ENCODE measurements at regions not wholly inside any gene's neighbourhood (a gene's known extent, or its start where the extent isn't known, plus 50 kb on each side); places are given as distances from the start of the nearest gene placed in this dataset.

GRCh38 chr4:97359826-97360225 is 783.5 kb downstream of the STPG2 start:
- no peak for DNase-seq (ENCODE audit: low spot score in 2 of 2)

GRCh38 chr4:97360733-97361132 is 782.5 kb downstream of the STPG2 start:
- no peak overlapping the region for H3K27ac ChIP-seq
- no peak overlapping the region for H3K4me3 ChIP-seq
- TF ChIP-seq, protein P1, sequence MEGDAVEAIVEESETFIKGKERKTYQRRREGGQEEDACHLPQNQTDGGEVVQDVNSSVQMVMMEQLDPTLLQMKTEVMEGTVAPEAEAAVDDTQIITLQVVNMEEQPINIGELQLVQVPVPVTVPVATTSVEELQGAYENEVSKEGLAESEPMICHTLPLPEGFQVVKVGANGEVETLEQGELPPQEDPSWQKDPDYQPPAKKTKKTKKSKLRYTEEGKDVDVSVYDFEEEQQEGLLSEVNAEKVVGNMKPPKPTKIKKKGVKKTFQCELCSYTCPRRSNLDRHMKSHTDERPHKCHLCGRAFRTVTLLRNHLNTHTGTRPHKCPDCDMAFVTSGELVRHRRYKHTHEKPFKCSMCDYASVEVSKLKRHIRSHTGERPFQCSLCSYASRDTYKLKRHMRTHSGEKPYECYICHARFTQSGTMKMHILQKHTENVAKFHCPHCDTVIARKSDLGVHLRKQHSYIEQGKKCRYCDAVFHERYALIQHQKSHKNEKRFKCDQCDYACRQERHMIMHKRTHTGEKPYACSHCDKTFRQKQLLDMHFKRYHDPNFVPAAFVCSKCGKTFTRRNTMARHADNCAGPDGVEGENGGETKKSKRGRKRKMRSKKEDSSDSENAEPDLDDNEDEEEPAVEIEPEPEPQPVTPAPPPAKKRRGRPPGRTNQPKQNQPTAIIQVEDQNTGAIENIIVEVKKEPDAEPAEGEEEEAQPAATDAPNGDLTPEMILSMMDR (IDR thresholded peaks at IDR 0.05), result no peak
- no peak for TF ChIP-seq POLR2AphosphoS5 (IDR thresholded peaks at IDR 0.05)
- TF ChIP-seq POLR2A (IDR thresholded peaks at IDR 0.05), result no peak
- no peak for TF ChIP-seq EP300 (IDR thresholded peaks at IDR 0.05)
- H3K9me3 ChIP-seq, result peaks cover 12% of the 10 kb centered on the region
- no peaks in the 10 kb centered on the region for H3K4me1 ChIP-seq
- no peaks in the 10 kb centered on the region for H3K36me3 ChIP-seq
- no peaks in the 10 kb centered on the region for H3K27me3 ChIP-seq
- no peak for DNase-seq (ENCODE audit: low spot score in 2 of 2)

More at GRCh38 chr4:97359826-97360225, 783.5 kb downstream of the STPG2 start:
- no peak overlapping the region for H3K4me3 ChIP-seq
- WGBS, result 93% methylated on average over 2 of the region's 2 CpGs
- no peaks in the 10 kb centered on the region for H3K36me3 ChIP-seq
- TF ChIP-seq POLR2AphosphoS5 (IDR thresholded peaks at IDR 0.05), result no peak
- no peak for TF ChIP-seq POLR2A (IDR thresholded peaks at IDR 0.05)
- no peak for TF ChIP-seq EP300 (IDR thresholded peaks at IDR 0.05)
- TF ChIP-seq, protein P1 (IDR thresholded peaks at IDR 0.05), result no peak
- H3K4me1 ChIP-seq, result no peaks in the 10 kb centered on the region
- peaks cover 12% of the 10 kb centered on the region for H3K9me3 ChIP-seq
- no peak overlapping the region for H3K27ac ChIP-seq
- H3K27me3 ChIP-seq, result no peaks in the 10 kb centered on the region

DNA sequence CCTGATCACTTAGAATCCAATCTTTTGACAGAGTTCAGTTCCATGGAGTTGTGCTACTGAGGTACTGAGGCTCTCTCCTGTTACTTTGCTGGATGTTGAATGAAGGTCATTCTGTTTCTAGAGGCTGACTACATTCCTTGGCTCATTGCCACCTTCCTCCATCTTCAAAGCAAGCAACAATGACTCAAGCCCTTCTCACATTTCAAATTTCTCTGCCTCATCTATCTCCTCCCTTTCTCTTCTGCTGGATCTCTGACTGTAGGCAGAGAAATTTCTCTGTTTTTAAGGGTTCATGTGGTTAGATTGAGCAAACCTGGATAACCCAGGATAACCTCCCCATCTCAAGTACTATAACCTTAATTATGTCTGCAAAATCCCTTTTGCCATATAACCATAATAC is 775.4 kb downstream of the STPG2 start:
- TF ChIP-seq POLR2A (IDR thresholded peaks at IDR 0.05), result no peak
- TF ChIP-seq POLR2AphosphoS5 (IDR thresholded peaks at IDR 0.05), result no peak
- TF ChIP-seq EP300 (IDR thresholded peaks at IDR 0.05), result no peak
- TF ChIP-seq, protein P1 (IDR thresholded peaks at IDR 0.05), result no peak
- DNase-seq (ENCODE audit: low spot score in 2 of 2), result no peak
- H3K9me3 ChIP-seq, result peaks cover 6% of the 10 kb centered on the region

DNA sequence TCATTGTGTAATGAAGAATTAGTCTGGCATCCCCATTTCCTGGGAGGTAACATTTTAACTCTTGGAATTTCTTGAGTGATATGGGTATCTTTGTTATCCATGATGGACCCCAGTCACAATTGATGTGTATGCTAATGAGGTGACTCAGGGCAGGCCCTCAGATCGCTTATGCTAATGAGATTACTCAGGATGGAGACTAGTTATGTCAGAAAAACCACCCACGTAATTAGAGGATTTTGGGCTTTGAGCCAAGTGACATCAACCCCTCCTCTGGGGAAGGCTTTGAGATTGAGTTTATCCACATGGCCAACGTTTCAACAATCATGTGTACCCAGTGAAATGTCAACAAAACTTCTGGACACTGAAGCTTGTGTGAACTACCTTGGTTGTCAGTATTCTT is 772.7 kb downstream of the STPG2 start:
- 64% methylated on average over 3 of the region's 3 CpGs for WGBS
- Histone ChIP-seq H3K27ac (no peak overlapping the region), H3K27me3 (no peaks in the 10 kb centered on the region), H3K4me3 (no peak overlapping the region), H3K36me3 (no peaks in the 10 kb centered on the region), H3K9me3 (peaks cover 5% of the 10 kb centered on the region), H3K4me1 (no peaks in the 10 kb centered on the region)
- no peak for DNase-seq (ENCODE audit: low spot score in 2 of 2)
- TF ChIP-seq EP300 (IDR thresholded peaks at IDR 0.05) (no peak), POLR2A (IDR thresholded peaks at IDR 0.05) (no peak), POLR2AphosphoS5 (IDR thresholded peaks at IDR 0.05) (no peak)
- TF ChIP-seq, protein P1 (IDR thresholded peaks at IDR 0.05), result no peak

More for the DNA sequence above, 775.4 kb downstream of the STPG2 start:
- H3K27ac ChIP-seq, result no peak overlapping the region
- H3K27me3 ChIP-seq, result no peaks in the 10 kb centered on the region
- H3K4me1 ChIP-seq, result no peaks in the 10 kb centered on the region
- H3K36me3 ChIP-seq, result no peaks in the 10 kb centered on the region
- H3K4me3 ChIP-seq, result no peak overlapping the region

DNA sequence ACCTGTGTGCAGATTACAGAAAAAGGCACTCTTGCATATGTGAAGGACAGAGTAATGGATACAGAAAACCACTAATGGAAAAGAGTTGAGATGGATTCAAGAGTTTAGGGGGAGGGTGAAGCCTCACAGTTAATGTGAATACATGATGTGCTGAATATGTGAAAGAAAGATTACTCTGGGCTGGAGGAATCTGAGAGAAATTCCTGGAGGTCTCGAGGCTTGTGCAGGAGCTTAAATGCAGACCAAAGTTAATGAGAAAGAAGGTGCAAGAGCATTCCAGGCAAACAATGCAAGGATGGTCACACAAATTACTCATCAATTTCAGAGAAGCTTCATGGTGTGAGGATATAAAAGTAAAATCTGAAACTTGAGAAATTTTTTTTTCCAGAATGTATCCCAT is 768.8 kb downstream of the STPG2 start:
- WGBS, result 75% methylated on average over 1 of the region's 1 CpG
- TF ChIP-seq POLR2AphosphoS5 (IDR thresholded peaks at IDR 0.05) (no peak), EP300 (IDR thresholded peaks at IDR 0.05) (no peak), POLR2A (IDR thresholded peaks at IDR 0.05) (no peak)
- TF ChIP-seq, protein P1 (IDR thresholded peaks at IDR 0.05), result no peak
- no peak for DNase-seq (ENCODE audit: low spot score in 2 of 2)

More for the DNA sequence above, 768.8 kb downstream of the STPG2 start:
- no peaks in the 10 kb centered on the region for H3K4me1 ChIP-seq
- H3K27me3 ChIP-seq, result no peaks in the 10 kb centered on the region
- H3K36me3 ChIP-seq, result no peaks in the 10 kb centered on the region
- H3K4me3 ChIP-seq, result no peak overlapping the region
- H3K27ac ChIP-seq, result no peak overlapping the region
- H3K9me3 ChIP-seq, result peaks cover 5% of the 10 kb centered on the region

Data from suprapubic skin (tissue), 4 donors.